Adrenal gland (tissue), 5 donors: ENCODE measurements at regions not wholly inside any gene's neighbourhood (a gene's known extent, or its start where the extent isn't known, plus 50 kb on each side); places are given as distances from the start of the nearest gene placed in this dataset.

Experiments used
- CTCF ChIP-seq, 6 experiments: fragments of 450-650 bp in 4 of 6; fragments of 200-600 bp in 2 of 6; sonication (generic) in 1 of 6; IDR thresholded peaks; 1 replicate in 5 of 6; 2 replicates in 1 of 6; pipeline versions ENCODE4 v1.5.1 to v1.8.0; 2016 to 2021; ENCODE audit warnings: antibody characterized with exemption in 6 of 6, mild to moderate bottlenecking in 2 of 6, moderate library complexity in 1 of 6
- POLR2A ChIP-seq, 2 donors: fragments of 450-650 bp; IDR thresholded peaks; one replicate each; pipeline ENCODE4 v1.6.1; 2017; ENCODE audit warnings: antibody characterized with exemption in 2 of 2, mild to moderate bottlenecking in 2 of 2, moderate library complexity in 1 of 2
- donor health status: DM: no; HTN: no; CAD: no.

- TF ChIP-seq CTCF (IDR thresholded peaks at IDR 0.05) (no peak), POLR2A (IDR thresholded peaks at IDR 0.05) (no peak)
Measured at GRCh38 chr1:60581455-60582220, 500.7 kb upstream of the NFIA start.
